ENCODE measurements at regions not wholly inside any gene's neighbourhood (a gene's known extent, or its start where the extent isn't known, plus 50 kb on each side); places are given as distances from the start of the nearest gene placed in this dataset.
"Not testable (repeated sequence)": the region's sequence is repeated elsewhere in the genome, so short reads cannot be mapped to it uniquely, and the experiment has no call there.

DNA sequence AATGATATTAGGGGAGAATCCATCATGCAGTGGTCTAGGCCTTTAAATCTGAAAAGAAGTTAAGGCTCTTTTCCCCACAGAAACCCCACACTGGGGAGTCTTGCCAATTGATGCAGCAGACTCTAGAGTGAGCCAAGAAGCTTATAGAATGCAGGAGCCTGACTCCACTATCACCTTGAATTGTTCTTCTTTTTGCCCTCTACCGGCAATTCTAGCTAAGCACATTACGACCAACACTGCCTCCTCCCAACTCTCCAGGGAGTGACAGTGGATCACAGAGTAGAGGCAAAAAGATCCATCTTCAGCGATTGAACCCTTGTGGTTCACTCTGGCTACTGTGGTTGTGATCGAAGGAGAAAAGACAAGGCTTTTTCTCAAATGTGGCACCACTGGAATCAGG is 331.5 kb downstream of the NKX6-1 start:
- Histone ChIP-seq H3K4me3 (ENCODE audit: low read depth, low read length) (no peak overlapping the region), H3K36me3 (ENCODE audit: control insufficient read depth, insufficient read depth, low read length) (no peaks in the 10 kb centered on the region), H3K27ac (ENCODE audit: low read depth, low read length) (no peak overlapping the region), H3K27me3 (ENCODE audit: control insufficient read depth, insufficient read depth, low read length) (no peaks in the 10 kb centered on the region), H3K4me1 (ENCODE audit: control insufficient read depth, insufficient read depth, low read length) (no peaks in the 10 kb centered on the region), H3K9me3 (ENCODE audit: control insufficient read depth, insufficient read depth, low read length) (no peaks in the 10 kb centered on the region), H3K9ac (ENCODE audit: low read depth, low read length) (no peak overlapping the region)

DNA sequence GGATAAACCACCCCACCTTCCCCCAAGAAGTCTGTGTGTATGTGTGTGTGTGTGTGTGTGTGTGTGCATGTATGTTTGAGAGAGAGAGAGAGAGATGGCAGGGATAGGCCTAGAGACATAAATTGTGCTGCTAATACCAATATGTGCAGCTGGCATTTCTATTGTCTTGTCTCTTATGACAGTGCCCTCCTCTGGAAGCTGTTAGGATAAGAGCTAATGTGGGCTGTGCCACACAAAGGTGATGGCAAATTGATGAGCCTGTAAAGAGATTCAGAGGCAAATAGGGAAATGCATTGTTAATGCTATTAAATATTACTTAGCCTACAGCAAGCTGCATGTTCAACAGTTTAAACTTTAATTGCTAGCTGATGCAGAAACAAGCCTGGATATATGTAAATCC is 332.0 kb downstream of the NKX6-1 start:
- H3K36me3 ChIP-seq (ENCODE audit: control insufficient read depth, insufficient read depth, low read length), result no peaks in the 10 kb centered on the region
- H3K4me1 ChIP-seq (ENCODE audit: control insufficient read depth, insufficient read depth, low read length), result no peaks in the 10 kb centered on the region
- no peaks in the 10 kb centered on the region for H3K9me3 ChIP-seq (ENCODE audit: control insufficient read depth, insufficient read depth, low read length)
- H3K4me3 ChIP-seq (ENCODE audit: low read depth, low read length), result no peak overlapping the region
- H3K27me3 ChIP-seq (ENCODE audit: control insufficient read depth, insufficient read depth, low read length), result no peaks in the 10 kb centered on the region
- H3K27ac ChIP-seq (ENCODE audit: low read depth, low read length), result no peak overlapping the region
- no peak overlapping the region for H3K9ac ChIP-seq (ENCODE audit: low read depth, low read length)

- Histone ChIP-seq H3K27ac (ENCODE audit: low read depth, low read length) (no peak overlapping the region), H3K9ac (ENCODE audit: low read depth, low read length) (no peak overlapping the region), H3K27me3 (ENCODE audit: control insufficient read depth, insufficient read depth, low read length) (no peaks in the 10 kb centered on the region), H3K4me3 (ENCODE audit: low read depth, low read length) (no peak overlapping the region), H3K36me3 (ENCODE audit: control insufficient read depth, insufficient read depth, low read length) (no peaks in the 10 kb centered on the region), H3K4me1 (ENCODE audit: control insufficient read depth, insufficient read depth, low read length) (no peaks in the 10 kb centered on the region), H3K9me3 (ENCODE audit: control insufficient read depth, insufficient read depth, low read length) (no peaks in the 10 kb centered on the region)
These were observed 332.6 kb downstream of the NKX6-1 start for GRCh38 chr4:84166486-84166885.

- Histone ChIP-seq H3K4me3 (ENCODE audit: low read depth, low read length) (no peak overlapping the region), H3K9ac (ENCODE audit: low read depth, low read length) (no peak overlapping the region), H3K27me3 (ENCODE audit: control insufficient read depth, insufficient read depth, low read length) (no peaks in the 10 kb centered on the region), H3K36me3 (ENCODE audit: control insufficient read depth, insufficient read depth, low read length) (no peaks in the 10 kb centered on the region), H3K9me3 (ENCODE audit: control insufficient read depth, insufficient read depth, low read length) (no peaks in the 10 kb centered on the region), H3K27ac (ENCODE audit: low read depth, low read length) (no peak overlapping the region), H3K4me1 (ENCODE audit: control insufficient read depth, insufficient read depth, low read length) (no peaks in the 10 kb centered on the region)
These were observed 334.9 kb downstream of the NKX6-1 start for GRCh38 chr4:84164201-84164600.

DNA sequence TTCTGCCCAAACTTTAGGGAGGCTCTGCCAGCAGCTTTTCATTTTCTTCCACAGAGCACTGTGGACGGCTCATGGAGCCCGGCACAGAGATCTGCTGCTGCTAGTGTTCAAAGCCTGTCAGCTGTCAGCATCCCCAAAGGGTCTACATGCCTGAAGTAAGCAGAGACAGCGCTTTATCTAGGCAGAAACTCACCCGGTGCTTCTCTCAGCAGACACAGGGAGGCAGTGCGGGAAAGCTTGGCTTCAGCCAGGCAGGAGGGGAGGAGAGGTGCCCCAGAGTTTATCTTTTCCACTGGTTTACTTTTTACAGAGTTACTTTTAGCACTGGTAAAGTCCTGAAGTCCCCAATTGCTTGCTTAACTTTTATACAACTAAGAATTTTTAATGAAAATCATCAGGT is 339.3 kb downstream of the NKX6-1 start:
- Histone ChIP-seq H3K27me3 (ENCODE audit: control insufficient read depth, insufficient read depth, low read length) (no peaks in the 10 kb centered on the region), H3K9ac (ENCODE audit: low read depth, low read length) (no peak overlapping the region), H3K4me1 (ENCODE audit: control insufficient read depth, insufficient read depth, low read length) (peaks cover 8% of the 10 kb centered on the region), H3K36me3 (ENCODE audit: control insufficient read depth, insufficient read depth, low read length) (no peaks in the 10 kb centered on the region), H3K27ac (ENCODE audit: low read depth, low read length) (no peak overlapping the region), H3K4me3 (ENCODE audit: low read depth, low read length) (no peak overlapping the region), H3K9me3 (ENCODE audit: control insufficient read depth, insufficient read depth, low read length) (no peaks in the 10 kb centered on the region)

- Histone ChIP-seq H3K27ac (ENCODE audit: low read depth, low read length) (no peak overlapping the region), H3K27me3 (ENCODE audit: control insufficient read depth, insufficient read depth, low read length) (no peaks in the 10 kb centered on the region), H3K4me1 (ENCODE audit: control insufficient read depth, insufficient read depth, low read length) (peaks cover 8% of the 10 kb centered on the region), H3K9me3 (ENCODE audit: control insufficient read depth, insufficient read depth, low read length) (no peaks in the 10 kb centered on the region), H3K4me3 (ENCODE audit: low read depth, low read length) (no peak overlapping the region), H3K9ac (ENCODE audit: low read depth, low read length) (no peak overlapping the region), H3K36me3 (ENCODE audit: control insufficient read depth, insufficient read depth, low read length) (no peaks in the 10 kb centered on the region)
These were observed 340.4 kb downstream of the NKX6-1 start for GRCh38 chr4:84158670-84159069.

DNA sequence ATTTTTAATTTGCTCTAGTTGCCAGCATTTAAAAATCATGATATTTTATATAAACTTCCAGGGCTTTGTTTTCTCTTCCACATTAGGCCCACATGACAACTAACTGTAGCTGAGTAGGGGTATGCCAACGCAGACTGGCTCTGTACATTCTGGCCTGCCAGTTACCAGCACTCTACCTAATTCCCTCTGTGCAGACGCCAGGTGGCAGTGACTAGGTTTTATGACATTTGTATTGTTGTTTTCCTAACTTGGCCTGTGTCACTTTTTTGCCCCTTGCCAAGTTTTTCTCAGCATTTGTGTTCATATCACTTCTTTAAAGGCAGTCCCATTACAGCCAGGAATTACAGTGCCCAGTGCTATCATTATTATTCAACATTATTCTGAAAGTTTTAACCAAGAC is 347.5 kb downstream of the NKX6-1 start:
- H3K4me1 ChIP-seq (ENCODE audit: control insufficient read depth, insufficient read depth, low read length), result peaks cover 8% of the 10 kb centered on the region
- no peaks in the 10 kb centered on the region for H3K36me3 ChIP-seq (ENCODE audit: control insufficient read depth, insufficient read depth, low read length)
- no peaks in the 10 kb centered on the region for H3K27me3 ChIP-seq (ENCODE audit: control insufficient read depth, insufficient read depth, low read length)
- no peak overlapping the region for H3K27ac ChIP-seq (ENCODE audit: low read depth, low read length)
- H3K9me3 ChIP-seq (ENCODE audit: control insufficient read depth, insufficient read depth, low read length), result no peaks in the 10 kb centered on the region
- H3K4me3 ChIP-seq (ENCODE audit: low read depth, low read length), result no peak overlapping the region
- no peak overlapping the region for H3K9ac ChIP-seq (ENCODE audit: low read depth, low read length)

GRCh38 chr4:84150177-84150576 is 348.9 kb downstream of the NKX6-1 start:
- H3K4me1 ChIP-seq (ENCODE audit: control insufficient read depth, insufficient read depth, low read length), result peaks cover 3% of the 10 kb centered on the region
- no peak overlapping the region for H3K9ac ChIP-seq (ENCODE audit: low read depth, low read length)
- H3K27me3 ChIP-seq (ENCODE audit: control insufficient read depth, insufficient read depth, low read length), result no peaks in the 10 kb centered on the region
- no peak overlapping the region for H3K4me3 ChIP-seq (ENCODE audit: low read depth, low read length)
- H3K9me3 ChIP-seq (ENCODE audit: control insufficient read depth, insufficient read depth, low read length), result no peaks in the 10 kb centered on the region
- H3K36me3 ChIP-seq (ENCODE audit: control insufficient read depth, insufficient read depth, low read length), result no peaks in the 10 kb centered on the region
- H3K27ac ChIP-seq (ENCODE audit: low read depth, low read length), result no peak overlapping the region

DNA sequence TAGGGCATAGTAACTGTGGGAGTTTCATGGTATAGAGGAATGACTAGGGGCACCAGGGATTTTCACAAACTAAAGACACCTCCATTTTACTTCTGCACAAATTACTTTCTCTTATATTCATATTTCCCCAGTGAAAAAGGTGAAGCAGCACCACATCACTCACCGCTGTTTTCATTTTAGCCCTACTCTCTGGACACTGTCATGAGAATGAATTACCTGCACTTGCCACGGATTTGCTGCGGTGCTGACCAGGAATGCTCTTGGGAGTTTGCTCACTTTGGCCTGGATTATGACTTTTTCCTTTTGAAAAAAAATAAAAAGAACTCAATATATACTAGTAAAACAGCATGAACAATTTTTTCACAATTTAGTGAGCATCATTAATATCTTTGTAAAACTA is 351.3 kb downstream of the NKX6-1 start:
- H3K27me3 ChIP-seq (ENCODE audit: control insufficient read depth, insufficient read depth, low read length), result no peaks in the 10 kb centered on the region
- no peaks in the 10 kb centered on the region for H3K4me1 ChIP-seq (ENCODE audit: control insufficient read depth, insufficient read depth, low read length)
- no peaks in the 10 kb centered on the region for H3K9me3 ChIP-seq (ENCODE audit: control insufficient read depth, insufficient read depth, low read length)
- H3K4me3 ChIP-seq (ENCODE audit: low read depth, low read length), result no peak overlapping the region
- no peak overlapping the region for H3K9ac ChIP-seq (ENCODE audit: low read depth, low read length)
- H3K36me3 ChIP-seq (ENCODE audit: control insufficient read depth, insufficient read depth, low read length), result no peaks in the 10 kb centered on the region
- H3K27ac ChIP-seq (ENCODE audit: low read depth, low read length), result no peak overlapping the region

- Histone ChIP-seq H3K27ac (ENCODE audit: low read depth, low read length) (no peak overlapping the region), H3K4me1 (ENCODE audit: control insufficient read depth, insufficient read depth, low read length) (no peaks in the 10 kb centered on the region), H3K9ac (ENCODE audit: low read depth, low read length) (no peak overlapping the region), H3K4me3 (ENCODE audit: low read depth, low read length) (no peak overlapping the region), H3K27me3 (ENCODE audit: control insufficient read depth, insufficient read depth, low read length) (no peaks in the 10 kb centered on the region), H3K9me3 (ENCODE audit: control insufficient read depth, insufficient read depth, low read length) (no peaks in the 10 kb centered on the region), H3K36me3 (ENCODE audit: control insufficient read depth, insufficient read depth, low read length) (no peaks in the 10 kb centered on the region)
These were observed 352.7 kb downstream of the NKX6-1 start for GRCh38 chr4:84146300-84146959.

DNA sequence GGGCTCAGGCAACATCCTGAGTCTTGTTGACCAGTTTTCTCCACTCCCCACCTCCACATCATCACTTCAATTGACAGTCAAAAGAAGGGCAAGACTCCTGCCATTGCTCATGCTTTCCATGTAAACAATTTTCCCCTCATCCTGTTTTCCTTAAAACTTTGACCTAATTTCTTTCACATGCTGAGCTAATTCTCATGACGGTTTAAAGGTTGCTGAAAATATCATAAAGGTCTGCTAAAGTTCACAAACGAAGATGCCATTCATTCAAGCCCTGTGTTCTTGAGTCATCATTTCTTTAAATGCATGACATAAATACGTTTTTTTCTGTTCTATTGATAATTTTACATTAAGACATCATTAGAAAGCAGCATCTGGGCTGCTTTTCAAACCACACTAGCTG is 353.9 kb downstream of the NKX6-1 start:
- Histone ChIP-seq H3K4me1 (ENCODE audit: control insufficient read depth, insufficient read depth, low read length) (no peaks in the 10 kb centered on the region), H3K4me3 (ENCODE audit: low read depth, low read length) (no peak overlapping the region), H3K9ac (ENCODE audit: low read depth, low read length) (no peak overlapping the region), H3K36me3 (ENCODE audit: control insufficient read depth, insufficient read depth, low read length) (no peaks in the 10 kb centered on the region), H3K9me3 (ENCODE audit: control insufficient read depth, insufficient read depth, low read length) (no peaks in the 10 kb centered on the region), H3K27ac (ENCODE audit: low read depth, low read length) (no peak overlapping the region), H3K27me3 (ENCODE audit: control insufficient read depth, insufficient read depth, low read length) (no peaks in the 10 kb centered on the region)

DNA sequence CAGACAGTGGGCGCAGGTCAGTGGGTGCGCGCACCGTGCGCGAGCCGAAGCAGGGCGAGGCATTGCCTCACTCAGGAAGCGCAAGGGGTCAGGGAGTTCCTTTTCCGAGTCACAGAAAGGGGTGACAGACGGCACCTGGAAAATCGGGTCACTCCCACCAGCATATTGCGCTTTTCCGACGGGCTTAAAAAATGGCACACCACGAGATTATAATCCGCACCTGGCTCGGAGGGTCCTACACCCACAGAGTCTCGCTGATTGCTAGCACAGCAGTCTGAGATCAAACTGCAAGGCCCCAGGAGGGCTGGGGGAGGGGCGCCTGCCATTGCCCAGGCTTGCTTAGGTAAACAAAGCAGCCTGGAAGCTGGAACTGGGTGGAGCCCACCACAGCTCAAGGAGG is 372.2 kb downstream of the NKX6-1 start:
- Histone ChIP-seq H3K4me3 (ENCODE audit: low read depth, low read length) (peak overlapping the region; percentile 61), H3K9ac (ENCODE audit: low read depth, low read length) (peak overlapping the region; percentile 48; the same call in 1 of the 2 replicates)
- not testable (repeated sequence) for H3K27me3 ChIP-seq (ENCODE audit: control insufficient read depth, insufficient read depth, low read length); H3K27ac ChIP-seq (ENCODE audit: low read depth, low read length); H3K9me3 ChIP-seq (ENCODE audit: control insufficient read depth, insufficient read depth, low read length); H3K36me3 ChIP-seq (ENCODE audit: control insufficient read depth, insufficient read depth, low read length); H3K4me1 ChIP-seq (ENCODE audit: control insufficient read depth, insufficient read depth, low read length)
